HL-60 (cell line): ENCODE measurements at regions not wholly inside any gene's neighbourhood (a gene's known extent, or its start where the extent isn't known, plus 50 kb on each side); places are given as distances from the start of the nearest gene placed in this dataset.

Experiments
- DNase-seq, 2 experiments: peaks; one replicate each; pipeline ENCODE4 v3.0.0-alpha.2; 2010 to 2020; ENCODE audit warnings: low read depth in 1 of 2, low spot score in 1 of 2
- H3K27ac ChIP-seq: fragments of 250-450 bp; sonication (Bioruptor Pico); replicated peaks from 2 replicates; pipeline ENCODE4 v1.5.1; 2020; ENCODE audit warnings: mild to moderate bottlenecking, moderate library complexity
- H3K27me3 ChIP-seq: fragments of 250-450 bp; sonication (Bioruptor Pico); 2 replicates; pipeline ENCODE4 v1.5.1; 2021; ENCODE audit warnings: mild to moderate bottlenecking, moderate library complexity; ENCODE audit not compliant: insufficient read depth, poor library complexity, severe bottlenecking
- H3K4me3 ChIP-seq: replicated peaks from 2 replicates; pipeline ENCODE4 v1.5.1; 2011; ENCODE audit warnings: mild to moderate bottlenecking, control low read depth, low read length; ENCODE audit not compliant: insufficient read depth
- GABPA ChIP-seq: IDR thresholded peaks from 2 replicates; pipeline ENCODE4 v1.6.1; 2012; ENCODE audit warnings: low read depth
- POLR2AphosphoS5 ChIP-seq: IDR thresholded peaks from 2 replicates; pipeline ENCODE4 v1.6.1; 2012; ENCODE audit warnings: low read depth
- REST ChIP-seq: IDR thresholded peaks from 2 replicates; pipeline ENCODE4 v1.6.1; 2012; ENCODE audit warnings: low read depth; ENCODE audit not compliant: insufficient replicate concordance
- SPI1 ChIP-seq: IDR thresholded peaks from 2 replicates; pipeline ENCODE4 v1.6.1; 2012; ENCODE audit warnings: low read depth, mild to moderate bottlenecking, borderline replicate concordance
- TF ChIP-seq, protein P1 (sequence below): IDR thresholded peaks from one replicate; pipeline ENCODE4 v1.5.1; 2011; ENCODE audit warnings: low read length, control low read depth, inconsistent platforms; ENCODE audit not compliant: insufficient read depth

GRCh38 chr10:121420006-121420405 lies 178.2 kb downstream of the FGFR2 start:
- no peaks in the 10 kb centered on the region for H3K27me3 ChIP-seq
- H3K4me3 ChIP-seq = no peak overlapping the region
- TF ChIP-seq REST = no peak
- no peak for TF ChIP-seq POLR2AphosphoS5
- no peak for TF ChIP-seq GABPA
- TF ChIP-seq, protein P1, sequence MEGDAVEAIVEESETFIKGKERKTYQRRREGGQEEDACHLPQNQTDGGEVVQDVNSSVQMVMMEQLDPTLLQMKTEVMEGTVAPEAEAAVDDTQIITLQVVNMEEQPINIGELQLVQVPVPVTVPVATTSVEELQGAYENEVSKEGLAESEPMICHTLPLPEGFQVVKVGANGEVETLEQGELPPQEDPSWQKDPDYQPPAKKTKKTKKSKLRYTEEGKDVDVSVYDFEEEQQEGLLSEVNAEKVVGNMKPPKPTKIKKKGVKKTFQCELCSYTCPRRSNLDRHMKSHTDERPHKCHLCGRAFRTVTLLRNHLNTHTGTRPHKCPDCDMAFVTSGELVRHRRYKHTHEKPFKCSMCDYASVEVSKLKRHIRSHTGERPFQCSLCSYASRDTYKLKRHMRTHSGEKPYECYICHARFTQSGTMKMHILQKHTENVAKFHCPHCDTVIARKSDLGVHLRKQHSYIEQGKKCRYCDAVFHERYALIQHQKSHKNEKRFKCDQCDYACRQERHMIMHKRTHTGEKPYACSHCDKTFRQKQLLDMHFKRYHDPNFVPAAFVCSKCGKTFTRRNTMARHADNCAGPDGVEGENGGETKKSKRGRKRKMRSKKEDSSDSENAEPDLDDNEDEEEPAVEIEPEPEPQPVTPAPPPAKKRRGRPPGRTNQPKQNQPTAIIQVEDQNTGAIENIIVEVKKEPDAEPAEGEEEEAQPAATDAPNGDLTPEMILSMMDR = no peak
- TF ChIP-seq SPI1 = no peak
- no peak for DNase-seq
- H3K27ac ChIP-seq = no peak overlapping the region

- no peak overlapping the region for H3K27ac ChIP-seq
- H3K4me3 ChIP-seq = no peak overlapping the region
- H3K27me3 ChIP-seq = no peaks in the 10 kb centered on the region
- DNase-seq = no peak
- TF ChIP-seq POLR2AphosphoS5 (no peak), GABPA (no peak), SPI1 (no peak), REST (no peak)
- TF ChIP-seq, protein P1 = no peak
Observed at GRCh38 chr10:121422096-121422495, 176.1 kb downstream of the FGFR2 start.

- Histone ChIP-seq H3K27me3 (no peaks in the 10 kb centered on the region), H3K4me3 (no peak overlapping the region), H3K27ac (no peak overlapping the region)
- no peak for DNase-seq
- no peak for TF ChIP-seq REST
- no peak for TF ChIP-seq SPI1
- TF ChIP-seq, protein P1 = no peak
- no peak for TF ChIP-seq GABPA
- no peak for TF ChIP-seq POLR2AphosphoS5
Observed at GRCh38 chr10:121425623-121426022, 172.6 kb downstream of the FGFR2 start.
